GM23338 (cell line): ENCODE measurements at regions not wholly inside any gene's neighbourhood (a gene's known extent, or its start where the extent isn't known, plus 50 kb on each side); places are given as distances from the start of the nearest gene placed in this dataset.

ENCODE experiments used
- ATAC-seq: fragments of 200-7000 bp; cut with Tn5 transposase; 3 replicates; pipeline ENCODE4 v1.9.1; 2020
- DNase-seq: peaks from one replicate; pipeline ENCODE4 v3.0.0-alpha.2; 2015; ENCODE audit warnings: low spot score
- H2AFZ ChIP-seq: fragments of 200-600 bp; sonication (generic); 2 replicates; pipeline ENCODE4 v1.8.0; 2016; ENCODE audit warnings: antibody characterized with exemption, mild to moderate bottlenecking, moderate library complexity
- H3F3A ChIP-seq: fragments of 200-600 bp; sonication (generic); replicated peaks from 2 replicates; pipeline ENCODE4 v1.8.0; 2017; ENCODE audit warnings: antibody characterized with exemption, mixed run types, low read depth
- H3K27ac ChIP-seq: fragments of 200-600 bp; sonication (generic); 2 replicates; pipeline ENCODE4 v1.6.1; 2016; ENCODE audit warnings: low read depth
- H3K27me3 ChIP-seq: fragments of 200-600 bp; sonication (generic); 2 replicates; pipeline ENCODE4 v1.8.0; 2016; ENCODE audit warnings: mild to moderate bottlenecking, mixed run types, moderate library complexity; ENCODE audit not compliant: insufficient read depth
- H3K36me3 ChIP-seq: fragments of 200-600 bp; sonication (generic); 2 replicates; pipeline ENCODE4 v1.8.0; 2016; ENCODE audit warnings: mild to moderate bottlenecking; ENCODE audit not compliant: insufficient read depth
- H3K4me1 ChIP-seq: fragments of 200-600 bp; sonication (generic); 2 replicates; pipeline ENCODE4 v1.8.0; 2016; ENCODE audit warnings: mild to moderate bottlenecking, moderate library complexity; ENCODE audit not compliant: insufficient read depth
- H3K4me2 ChIP-seq: fragments of 200-600 bp; sonication (generic); 2 replicates; pipeline ENCODE4 v1.7.1; 2017; ENCODE audit warnings: mixed run types
- H3K4me3 ChIP-seq: fragments of 200-600 bp; sonication (generic); 2 replicates; pipeline ENCODE4 v1.6.1; 2016; ENCODE audit warnings: mixed run types
- H3K79me2 ChIP-seq: fragments of 200-600 bp; sonication (generic); replicated peaks from 2 replicates; pipeline ENCODE4 v1.8.0; 2017; ENCODE audit warnings: mild to moderate bottlenecking; ENCODE audit not compliant: insufficient read depth
- H3K9me2 ChIP-seq: fragments of 200-600 bp; sonication (generic); 2 replicates; pipeline ENCODE4 v1.8.0; 2017; ENCODE audit not compliant: insufficient read depth
- H4K20me1 ChIP-seq: fragments of 200-600 bp; sonication (generic); replicated peaks from 2 replicates; pipeline ENCODE4 v1.8.0; 2017; ENCODE audit warnings: mild to moderate bottlenecking; ENCODE audit not compliant: insufficient read depth
- H3K27ac Mint-ChIP-seq: 2 replicates; pipeline ENCODE4 v1.8.0; 2020; ENCODE audit warnings: inconsistent platforms, mild to moderate bottlenecking, moderate library complexity, mixed read lengths
- H3K27me3 Mint-ChIP-seq: 3 replicates; pipeline ENCODE4 v1.8.0; 2022; ENCODE audit warnings: low read depth, mild to moderate bottlenecking, moderate library complexity, mixed read lengths, inconsistent platforms; ENCODE audit not compliant: insufficient read depth, poor library complexity
- H3K36me3 Mint-ChIP-seq: 3 replicates; pipeline ENCODE4 v1.8.0; 2021; ENCODE audit warnings: low read depth, mild to moderate bottlenecking, inconsistent platforms, moderate library complexity, mixed read lengths
- H3K4me1 Mint-ChIP-seq: 3 replicates; pipeline ENCODE4 v1.8.0; 2020; ENCODE audit warnings: mild to moderate bottlenecking, inconsistent platforms, mixed read lengths
- H3K4me3 Mint-ChIP-seq: 3 replicates; pipeline ENCODE4 v1.8.0; 2021; ENCODE audit warnings: moderate library complexity, mild to moderate bottlenecking, inconsistent platforms, mixed read lengths
- H3K9me3 Mint-ChIP-seq: 3 replicates; pipeline ENCODE4 v1.8.0; 2020; ENCODE audit warnings: moderate library complexity, mild to moderate bottlenecking, inconsistent platforms, mixed read lengths
- CREB1 ChIP-seq: fragments of 250-450 bp; sonication (Bioruptor Pico); IDR thresholded peaks from 2 replicates; pipeline ENCODE4 v1.5.0; 2020; ENCODE audit warnings: low read depth, mild to moderate bottlenecking, moderate library complexity
- NANOG ChIP-seq: IDR thresholded peaks from 2 replicates; pipeline ENCODE4 v1.6.1; 2016; ENCODE audit warnings: antibody characterized with exemption, borderline replicate concordance
- POLR2AphosphoS5 ChIP-seq: IDR thresholded peaks from 2 replicates; pipeline ENCODE4 v1.6.1; 2016; ENCODE audit warnings: antibody characterized with exemption, low read depth
- ZNF114 ChIP-seq: fragments of 250-450 bp; sonication (Bioruptor Pico); IDR thresholded peaks from 2 replicates; pipeline ENCODE4 v1.5.0; 2020; ENCODE audit warnings: mild to moderate bottlenecking, moderate library complexity
- ZNF331 ChIP-seq: fragments of 250-450 bp; sonication (Bioruptor Pico); IDR thresholded peaks from 2 replicates; pipeline ENCODE4 v1.5.0; 2020; ENCODE audit warnings: low read depth, mild to moderate bottlenecking, moderate library complexity
- TF ChIP-seq, protein P1 (sequence below): IDR thresholded peaks from one replicate; pipeline ENCODE4 v1.6.1; 2018; ENCODE audit warnings: antibody characterized with exemption; ENCODE audit not compliant: unreplicated experiment
- TF ChIP-seq, protein P2 (sequence below), 2 experiments: fragments of 200-600 bp in 1 of 2; sonication (generic) in 1 of 2; conservative IDR thresholded peaks; 2 replicates each; pipeline versions ENCODE4 v1.5.1 to v1.6.1; 2016 to 2017; ENCODE audit warnings: antibody characterized with exemption in 2 of 2, low read depth in 2 of 2, mild to moderate bottlenecking in 2 of 2, moderate library complexity in 1 of 2
- TF ChIP-seq, protein P3 (sequence below): IDR thresholded peaks from 2 replicates; pipeline ENCODE4 v1.6.1; 2016; ENCODE audit warnings: antibody characterized with exemption

DNA sequence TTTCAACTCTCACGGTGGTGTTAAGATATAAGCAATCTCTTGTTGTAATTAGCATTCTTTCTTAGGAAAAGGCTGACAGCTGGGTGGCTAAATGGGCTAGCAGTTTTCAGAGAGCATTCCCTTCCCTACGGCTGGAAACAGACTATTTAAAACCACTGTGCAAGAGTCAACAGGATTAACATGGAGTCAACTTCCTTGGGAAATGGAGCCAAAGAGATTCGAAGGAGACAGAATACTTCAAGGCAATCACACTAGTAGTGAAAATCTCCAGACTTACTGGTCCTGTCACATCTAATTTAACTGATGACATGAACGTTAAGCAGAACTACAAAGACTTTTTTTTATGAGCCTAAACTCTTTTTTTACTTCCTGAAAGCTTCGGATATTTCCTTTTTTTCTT lies 453.3 kb upstream of the ITGA1 start (continued):
- TF ChIP-seq, protein P1, sequence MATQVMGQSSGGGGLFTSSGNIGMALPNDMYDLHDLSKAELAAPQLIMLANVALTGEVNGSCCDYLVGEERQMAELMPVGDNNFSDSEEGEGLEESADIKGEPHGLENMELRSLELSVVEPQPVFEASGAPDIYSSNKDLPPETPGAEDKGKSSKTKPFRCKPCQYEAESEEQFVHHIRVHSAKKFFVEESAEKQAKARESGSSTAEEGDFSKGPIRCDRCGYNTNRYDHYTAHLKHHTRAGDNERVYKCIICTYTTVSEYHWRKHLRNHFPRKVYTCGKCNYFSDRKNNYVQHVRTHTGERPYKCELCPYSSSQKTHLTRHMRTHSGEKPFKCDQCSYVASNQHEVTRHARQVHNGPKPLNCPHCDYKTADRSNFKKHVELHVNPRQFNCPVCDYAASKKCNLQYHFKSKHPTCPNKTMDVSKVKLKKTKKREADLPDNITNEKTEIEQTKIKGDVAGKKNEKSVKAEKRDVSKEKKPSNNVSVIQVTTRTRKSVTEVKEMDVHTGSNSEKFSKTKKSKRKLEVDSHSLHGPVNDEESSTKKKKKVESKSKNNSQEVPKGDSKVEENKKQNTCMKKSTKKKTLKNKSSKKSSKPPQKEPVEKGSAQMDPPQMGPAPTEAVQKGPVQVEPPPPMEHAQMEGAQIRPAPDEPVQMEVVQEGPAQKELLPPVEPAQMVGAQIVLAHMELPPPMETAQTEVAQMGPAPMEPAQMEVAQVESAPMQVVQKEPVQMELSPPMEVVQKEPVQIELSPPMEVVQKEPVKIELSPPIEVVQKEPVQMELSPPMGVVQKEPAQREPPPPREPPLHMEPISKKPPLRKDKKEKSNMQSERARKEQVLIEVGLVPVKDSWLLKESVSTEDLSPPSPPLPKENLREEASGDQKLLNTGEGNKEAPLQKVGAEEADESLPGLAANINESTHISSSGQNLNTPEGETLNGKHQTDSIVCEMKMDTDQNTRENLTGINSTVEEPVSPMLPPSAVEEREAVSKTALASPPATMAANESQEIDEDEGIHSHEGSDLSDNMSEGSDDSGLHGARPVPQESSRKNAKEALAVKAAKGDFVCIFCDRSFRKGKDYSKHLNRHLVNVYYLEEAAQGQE = no peak
- TF ChIP-seq POLR2AphosphoS5 (no peak), ZNF114 (CRISPR knock-in tag) (no peak), NANOG (no peak), ZNF331 (CRISPR knock-in tag) (no peak)
- TF ChIP-seq, protein P2, sequence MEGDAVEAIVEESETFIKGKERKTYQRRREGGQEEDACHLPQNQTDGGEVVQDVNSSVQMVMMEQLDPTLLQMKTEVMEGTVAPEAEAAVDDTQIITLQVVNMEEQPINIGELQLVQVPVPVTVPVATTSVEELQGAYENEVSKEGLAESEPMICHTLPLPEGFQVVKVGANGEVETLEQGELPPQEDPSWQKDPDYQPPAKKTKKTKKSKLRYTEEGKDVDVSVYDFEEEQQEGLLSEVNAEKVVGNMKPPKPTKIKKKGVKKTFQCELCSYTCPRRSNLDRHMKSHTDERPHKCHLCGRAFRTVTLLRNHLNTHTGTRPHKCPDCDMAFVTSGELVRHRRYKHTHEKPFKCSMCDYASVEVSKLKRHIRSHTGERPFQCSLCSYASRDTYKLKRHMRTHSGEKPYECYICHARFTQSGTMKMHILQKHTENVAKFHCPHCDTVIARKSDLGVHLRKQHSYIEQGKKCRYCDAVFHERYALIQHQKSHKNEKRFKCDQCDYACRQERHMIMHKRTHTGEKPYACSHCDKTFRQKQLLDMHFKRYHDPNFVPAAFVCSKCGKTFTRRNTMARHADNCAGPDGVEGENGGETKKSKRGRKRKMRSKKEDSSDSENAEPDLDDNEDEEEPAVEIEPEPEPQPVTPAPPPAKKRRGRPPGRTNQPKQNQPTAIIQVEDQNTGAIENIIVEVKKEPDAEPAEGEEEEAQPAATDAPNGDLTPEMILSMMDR (conservative IDR thresholded peaks at IDR 0.05; ENCODE audit: low read depth in 2 of 2) = no peak
- TF ChIP-seq, protein P3, sequence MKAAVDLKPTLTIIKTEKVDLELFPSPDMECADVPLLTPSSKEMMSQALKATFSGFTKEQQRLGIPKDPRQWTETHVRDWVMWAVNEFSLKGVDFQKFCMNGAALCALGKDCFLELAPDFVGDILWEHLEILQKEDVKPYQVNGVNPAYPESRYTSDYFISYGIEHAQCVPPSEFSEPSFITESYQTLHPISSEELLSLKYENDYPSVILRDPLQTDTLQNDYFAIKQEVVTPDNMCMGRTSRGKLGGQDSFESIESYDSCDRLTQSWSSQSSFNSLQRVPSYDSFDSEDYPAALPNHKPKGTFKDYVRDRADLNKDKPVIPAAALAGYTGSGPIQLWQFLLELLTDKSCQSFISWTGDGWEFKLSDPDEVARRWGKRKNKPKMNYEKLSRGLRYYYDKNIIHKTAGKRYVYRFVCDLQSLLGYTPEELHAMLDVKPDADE = no peak

DNA sequence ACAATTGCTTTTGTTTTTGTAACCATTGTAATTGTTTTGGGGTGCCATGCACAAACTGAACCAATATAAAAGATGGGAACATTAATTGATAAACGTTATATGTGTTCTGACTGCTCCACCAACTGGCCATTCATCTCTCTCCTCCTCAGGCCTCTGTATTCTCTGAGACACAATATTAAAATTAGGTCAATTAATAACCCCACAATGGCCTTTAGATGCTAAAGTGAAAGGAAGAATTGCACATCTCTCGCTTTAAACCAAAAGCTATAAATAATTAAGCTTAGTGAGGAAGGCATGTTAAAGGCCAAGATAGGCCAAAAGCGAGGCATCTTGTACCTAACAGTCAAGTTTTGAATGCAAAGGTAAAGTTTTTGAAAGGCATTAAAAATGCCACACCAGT lies 448.4 kb upstream of the ITGA1 start:
- Mint-ChIP-seq H3K27ac (no peak overlapping the region), H3K36me3 (peaks cover 8% of the 10 kb centered on the region; the same call in 2 of the 3 replicates), H3K4me3 (no peak overlapping the region), H3K27me3 (peaks cover 3% of the 10 kb centered on the region), H3K4me1 (peaks cover 14% of the 10 kb centered on the region; the same call in 2 of the 3 replicates), H3K9me3 (peaks cover 22% of the 10 kb centered on the region)
- DNase-seq = no peak
- Histone ChIP-seq H3F3A (no peaks in the 10 kb centered on the region), H3K4me1 (peaks cover 11% of the 10 kb centered on the region), H3K4me3 (no peak overlapping the region), H3K79me2 (no peaks in the 10 kb centered on the region), H3K27me3 (no peaks in the 10 kb centered on the region), H2AFZ (no peak overlapping the region), H3K27ac (no peak overlapping the region), H4K20me1 (no peaks in the 10 kb centered on the region), H3K9me2 (no peaks in the 10 kb centered on the region), H3K36me3 (no peaks in the 10 kb centered on the region), H3K4me2 (no peak overlapping the region)
- no peak for ATAC-seq
- TF ChIP-seq, protein P2 (conservative IDR thresholded peaks at IDR 0.05; ENCODE audit: low read depth in 2 of 2) = no peak
- no peak for TF ChIP-seq ZNF331 (CRISPR knock-in tag)
- no peak for TF ChIP-seq CREB1 (CRISPR knock-in tag)
- TF ChIP-seq NANOG = no peak
- TF ChIP-seq, protein P3 = no peak
- TF ChIP-seq, protein P1 = no peak
